ENCODE measurements at regions not wholly inside any gene's neighbourhood (a gene's known extent, or its start where the extent isn't known, plus 50 kb on each side); places are given as distances from the start of the nearest gene placed in this dataset.

GRCh38 chr10:10797513-10797912 is 220.2 kb upstream of the CELF2 start:
- intact Hi-C loops (cut with DNase I): no loop called here
- DNase-seq: peak in 1 of 10 donors; percentile 71

- peak in 5 of 10 donors; percentile 17 to 83 (median 77) for DNase-seq
Measured at GRCh38 chr10:10798102-10798863, 219.4 kb upstream of the CELF2 start.

GRCh38 chr10:10798864-10799192 is 218.8 kb upstream of the CELF2 start:
- no peak for DNase-seq
- intact Hi-C loops (cut with DNase I): no loop called here

More at GRCh38 chr10:10798102-10798863, 219.4 kb upstream of the CELF2 start:
- intact Hi-C loops (cut with DNase I): no loop called here

- DNase-seq: no peak
- intact Hi-C loops (cut with DNase I): no loop called here
Measured at GRCh38 chr10:10800961-10801360, 216.7 kb upstream of the CELF2 start.

- intact Hi-C loops (cut with DNase I): no loop called here
- no peak for DNase-seq
Measured at GRCh38 chr10:10803278-10803677, 214.4 kb upstream of the CELF2 start.

- DNase-seq: no peak
- intact Hi-C loops (cut with DNase I): no loop called here
Measured at GRCh38 chr10:10804061-10804460, 213.6 kb upstream of the CELF2 start.

- DNase-seq: no peak
- intact Hi-C loops (cut with DNase I): no loop called here
Measured at GRCh38 chr10:10804998-10805740, 212.5 kb upstream of the CELF2 start.

GRCh38 chr10:10807106-10807505 is 210.6 kb upstream of the CELF2 start:
- intact Hi-C loops (cut with DNase I): no loop called here
- no peak for DNase-seq

GRCh38 chr10:10811562-10811961 is 206.1 kb upstream of the CELF2 start:
- intact Hi-C loops (cut with DNase I): no loop called here
- no peak for DNase-seq

- intact Hi-C loops (cut with DNase I): no loop called here
- no peak for DNase-seq
Measured at GRCh38 chr10:10813656-10814055, 204.0 kb upstream of the CELF2 start.

- intact Hi-C loops (cut with DNase I): no loop called here
- DNase-seq: no peak
Measured at GRCh38 chr10:10814069-10814468, 203.6 kb upstream of the CELF2 start.

- intact Hi-C loops (cut with DNase I): no loop called here
- DNase-seq: no peak
Measured at GRCh38 chr10:10816447-10816846, 201.2 kb upstream of the CELF2 start.

- no peak for DNase-seq
- intact Hi-C loops (cut with DNase I): no loop called here
Measured at GRCh38 chr10:10817609-10818008, 200.1 kb upstream of the CELF2 start.

- intact Hi-C loops (cut with DNase I): no loop called here
- no peak for DNase-seq
Measured at GRCh38 chr10:10818082-10818481, 199.6 kb upstream of the CELF2 start.

- no peak for DNase-seq
- intact Hi-C loops (cut with DNase I): no loop called here
Measured at GRCh38 chr10:10819206-10819856, 198.3 kb upstream of the CELF2 start.

GRCh38 chr10:10821926-10822325 is 195.7 kb upstream of the CELF2 start:
- intact Hi-C loops (cut with DNase I): no loop called here
- no peak for DNase-seq

GRCh38 chr10:10824591-10825148 is 193.0 kb upstream of the CELF2 start:
- intact Hi-C loops (cut with DNase I): no loop called here
- DNase-seq: no peak

GRCh38 chr10:10826125-10826524 is 191.5 kb upstream of the CELF2 start:
- intact Hi-C loops (cut with DNase I): no loop called here
- no peak for DNase-seq

- intact Hi-C loops (cut with DNase I): no loop called here
Measured at GRCh38 chr10:10828623-10829022, 189.0 kb upstream of the CELF2 start.

GRCh38 chr10:10829576-10829975 is 188.1 kb upstream of the CELF2 start:
- DNase-seq: no peak
- intact Hi-C loops (cut with DNase I): no loop called here

More at GRCh38 chr10:10828623-10829022, 189.0 kb upstream of the CELF2 start:
- no peak for DNase-seq

GRCh38 chr10:10830293-10830986 is 187.2 kb upstream of the CELF2 start:
- intact Hi-C loops (cut with DNase I): no loop called here
- DNase-seq: no peak

Data from posterior cingulate gyrus (tissue), 11 donors.